ENCODE measurements at regions not wholly inside any gene's neighbourhood (a gene's known extent, or its start where the extent isn't known, plus 50 kb on each side); places are given as distances from the start of the nearest gene placed in this dataset.

- no peak for DNase-seq
- TF ChIP-seq CTCF (IDR thresholded peaks at IDR 0.05) = no peak
- TF ChIP-seq POLR2AphosphoS5 (IDR thresholded peaks at IDR 0.05) = no peak
- no peak for TF ChIP-seq POLR2A (IDR thresholded peaks at IDR 0.05)
- no peak for TF ChIP-seq EP300 (IDR thresholded peaks at IDR 0.05; ENCODE audit: low read depth)
- Histone ChIP-seq H3K9me3 (no peaks in the 10 kb centered on the region), H3K4me1 (no peaks in the 10 kb centered on the region), H3K36me3 (no peaks in the 10 kb centered on the region), H3K27me3 (no peaks in the 10 kb centered on the region), H3K4me3 (no peak overlapping the region), H3K27ac (no peak overlapping the region)
- intact Hi-C loops (cut with DNase I; ENCODE audit: low total_unique reads) = no loop called here
- in situ Hi-C loops (cut with MboI; ENCODE audit: low pct_ligation_motif_present in 1 of 4, low pct_unique_long_range_greater_than_20kb in 1 of 4, low sequenced_read_pairs in 3 of 4) = no loop called here
- 80 to 86% methylated on average over 4 of the region's 4 CpGs for WGBS, 2 donors (ENCODE audit: low coverage in 1 of 2)
Observed at GRCh38 chr13:90375851-90376250, 971.6 kb upstream of the MIR17HG start.

- DNase-seq = no peak
- TF ChIP-seq EP300 (IDR thresholded peaks at IDR 0.05; ENCODE audit: low read depth) (no peak), CTCF (IDR thresholded peaks at IDR 0.05) (no peak), POLR2A (IDR thresholded peaks at IDR 0.05) (no peak), POLR2AphosphoS5 (IDR thresholded peaks at IDR 0.05) (no peak)
- H3K9me3 ChIP-seq = no peaks in the 10 kb centered on the region
- peaks cover 0 to 4% (median 0%) of the 10 kb centered on the region in 4 donors for H3K4me1 ChIP-seq
- intact Hi-C loops (cut with DNase I; ENCODE audit: low total_unique reads) = no loop called here
- in situ Hi-C loops (cut with MboI; ENCODE audit: low pct_ligation_motif_present in 1 of 4, low pct_unique_long_range_greater_than_20kb in 1 of 4, low sequenced_read_pairs in 3 of 4) = no loop called here
- no peaks in the 10 kb centered on the region for H3K36me3 ChIP-seq
- 91 to 100% methylated on average over 1 of the region's 1 CpG for WGBS, 2 donors (ENCODE audit: low coverage in 1 of 2)
- no peaks in the 10 kb centered on the region for H3K27me3 ChIP-seq
- H3K27ac ChIP-seq = no peak overlapping the region
- no peak overlapping the region for H3K4me3 ChIP-seq
Observed at GRCh38 chr13:90382425-90382824, 965.1 kb upstream of the MIR17HG start.

GRCh38 chr13:90385781-90386489, 961.6 kb upstream of the MIR17HG start:
- H3K4me3 ChIP-seq = no peak overlapping the region
- H3K36me3 ChIP-seq = no peaks in the 10 kb centered on the region
- no peaks in the 10 kb centered on the region for H3K27me3 ChIP-seq
- peaks cover 0 to 4% (median 0%) of the 10 kb centered on the region in 4 donors for H3K4me1 ChIP-seq
- DNase-seq = no peak
- no peak overlapping the region for H3K27ac ChIP-seq
- TF ChIP-seq EP300 (IDR thresholded peaks at IDR 0.05; ENCODE audit: low read depth) (no peak), CTCF (IDR thresholded peaks at IDR 0.05) (no peak), POLR2AphosphoS5 (IDR thresholded peaks at IDR 0.05) (no peak), POLR2A (IDR thresholded peaks at IDR 0.05) (no peak)
- no peaks in the 10 kb centered on the region for H3K9me3 ChIP-seq
- WGBS, 2 donors (ENCODE audit: low coverage in 1 of 2) = 57 to 62% methylated on average over 4 of the region's 4 CpGs
- in situ Hi-C loops (cut with MboI; ENCODE audit: low pct_ligation_motif_present in 1 of 4, low pct_unique_long_range_greater_than_20kb in 1 of 4, low sequenced_read_pairs in 3 of 4) (no loop called here), intact Hi-C loops (cut with DNase I; ENCODE audit: low total_unique reads) (no loop called here)

GRCh38 chr13:90388887-90389452, 958.5 kb upstream of the MIR17HG start:
- no peaks in the 10 kb centered on the region for H3K9me3 ChIP-seq
- H3K36me3 ChIP-seq = no peaks in the 10 kb centered on the region
- 50 to 58% methylated on average over 2 of the region's 2 CpGs for WGBS, 2 donors (ENCODE audit: low coverage in 1 of 2)
- H3K27ac ChIP-seq = no peak overlapping the region
- H3K27me3 ChIP-seq = no peaks in the 10 kb centered on the region
- TF ChIP-seq POLR2A (IDR thresholded peaks at IDR 0.05) (no peak), POLR2AphosphoS5 (IDR thresholded peaks at IDR 0.05) (no peak)
- in situ Hi-C loops (cut with MboI; ENCODE audit: low pct_ligation_motif_present in 1 of 4, low pct_unique_long_range_greater_than_20kb in 1 of 4, low sequenced_read_pairs in 3 of 4) (no loop called here), intact Hi-C loops (cut with DNase I; ENCODE audit: low total_unique reads) (no loop called here)
- H3K4me1 ChIP-seq = peaks cover 0 to 4% (median 0%) of the 10 kb centered on the region in 4 donors
- no peak overlapping the region for H3K4me3 ChIP-seq
- no peak for DNase-seq
